Hypothalamus (tissue), 51 donors: ENCODE measurements at regions not wholly inside any gene's neighbourhood (a gene's known extent, or its start where the extent isn't known, plus 50 kb on each side); places are given as distances from the start of the nearest gene placed in this dataset.

Experiments
- DNase-seq, 51 donors: peaks; one replicate each; lab custom pipeline; 2025; lab: John Stamatoyannopoulos, UW

GRCh38 chr10:128418819-128419218, 292.6 kb upstream of the MKI67 start:
- DNase-seq = no peak

DNA sequence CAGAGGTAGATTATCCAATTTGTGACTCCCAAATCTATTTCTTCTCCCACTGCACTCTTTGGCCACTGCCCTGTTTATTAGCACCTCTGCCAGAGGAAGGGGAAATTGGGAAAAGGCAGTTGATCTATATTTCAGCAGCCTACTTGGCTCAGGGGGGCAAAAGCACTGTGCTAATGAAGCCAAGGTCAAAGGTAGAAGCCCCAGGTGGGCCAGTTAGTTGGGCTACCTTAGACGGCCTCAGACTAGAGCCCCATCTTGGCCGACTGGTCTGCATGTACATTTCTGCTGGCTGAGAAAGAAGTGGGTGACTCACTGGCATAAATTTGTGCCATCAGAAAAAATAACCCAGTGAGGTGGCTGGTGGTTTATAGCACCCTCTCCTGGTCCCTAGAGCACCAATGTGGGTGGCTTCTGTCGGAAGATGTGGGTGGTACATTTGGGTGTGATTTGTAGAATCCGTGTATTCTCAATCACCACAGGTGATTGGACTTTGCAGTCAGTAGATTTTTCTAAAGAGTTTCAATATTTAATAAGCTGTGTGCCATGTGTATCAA, 293.3 kb upstream of the MKI67 start:
- no peak for DNase-seq

DNA sequence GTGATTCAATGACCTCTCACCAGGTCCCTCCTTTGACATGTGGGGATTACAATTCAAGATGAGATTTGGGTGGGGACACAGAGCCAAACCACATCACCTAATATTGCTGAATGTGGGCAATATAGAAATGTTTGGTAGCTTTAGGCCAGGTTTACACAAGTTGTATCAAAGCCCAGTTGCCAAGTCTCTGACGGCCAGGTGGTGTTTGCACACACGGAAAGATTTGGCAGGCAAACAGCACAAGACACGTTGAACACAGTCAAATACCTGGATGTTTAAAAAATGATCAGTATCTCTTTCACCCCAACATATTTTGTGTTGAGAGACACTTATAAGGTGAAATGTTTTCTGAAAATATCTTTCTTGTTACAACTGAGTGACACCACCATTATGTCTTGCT, 294.4 kb upstream of the MKI67 start:
- no peak for DNase-seq

DNA sequence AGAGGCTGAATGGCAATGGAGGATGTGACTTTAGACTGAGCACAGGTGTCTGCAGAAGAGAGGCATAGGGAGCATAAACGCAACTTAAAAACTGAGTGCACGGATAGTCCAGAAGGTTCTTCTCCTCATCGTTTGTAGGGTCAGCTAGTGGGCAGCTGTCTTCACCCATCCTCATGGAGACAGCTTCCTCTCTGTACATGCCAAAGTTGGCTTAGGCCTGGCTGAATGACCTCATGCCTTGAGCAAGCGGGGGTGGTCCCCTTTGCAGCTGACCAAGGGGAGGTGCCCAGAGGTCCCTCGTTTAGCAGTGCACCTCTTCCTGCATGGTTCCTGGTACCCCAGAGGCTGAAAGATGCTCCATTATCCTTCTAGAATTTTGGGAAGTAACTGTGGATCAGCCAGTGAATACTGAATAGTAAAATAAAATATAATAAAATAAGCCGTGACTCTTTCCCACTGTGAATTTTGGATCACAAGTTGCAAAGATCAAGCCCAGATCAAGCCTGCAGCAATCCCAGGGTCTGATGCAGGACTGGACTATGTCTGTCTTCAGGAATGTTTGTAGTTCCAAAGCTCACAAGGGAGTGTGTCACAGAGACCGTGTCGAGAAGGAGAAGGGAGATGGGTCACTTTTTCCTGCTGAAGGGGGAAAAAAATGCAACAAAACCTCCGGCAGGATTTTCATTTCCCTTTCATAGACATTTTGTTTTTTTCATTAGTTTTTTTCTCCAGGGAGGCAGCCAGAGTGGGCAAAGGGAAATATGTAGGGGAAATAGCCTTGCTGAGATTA, 295.3 kb upstream of the MKI67 start:
- DNase-seq = no peak

DNA sequence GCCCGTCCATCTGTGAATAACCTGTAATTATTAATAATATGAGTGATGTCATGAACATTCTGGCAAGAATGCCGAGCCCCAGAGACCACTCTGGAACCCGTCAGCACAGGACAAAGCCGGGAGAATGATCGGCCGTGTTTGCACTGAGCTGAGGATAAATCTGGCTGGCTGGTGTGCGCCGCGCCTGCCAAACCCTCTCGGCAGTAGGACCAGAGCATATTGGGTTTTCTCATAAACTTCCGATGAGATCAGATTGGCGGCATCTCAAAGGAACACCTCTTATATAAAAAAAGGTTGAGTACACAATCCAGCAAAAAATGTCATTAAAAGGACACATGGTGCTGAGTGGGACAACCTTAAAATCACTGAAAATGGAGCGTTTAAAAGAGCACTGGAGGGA, 296.0 kb upstream of the MKI67 start:
- DNase-seq = no peak

GRCh38 chr10:128422999-128423398, 296.8 kb upstream of the MKI67 start:
- DNase-seq = no peak

DNA sequence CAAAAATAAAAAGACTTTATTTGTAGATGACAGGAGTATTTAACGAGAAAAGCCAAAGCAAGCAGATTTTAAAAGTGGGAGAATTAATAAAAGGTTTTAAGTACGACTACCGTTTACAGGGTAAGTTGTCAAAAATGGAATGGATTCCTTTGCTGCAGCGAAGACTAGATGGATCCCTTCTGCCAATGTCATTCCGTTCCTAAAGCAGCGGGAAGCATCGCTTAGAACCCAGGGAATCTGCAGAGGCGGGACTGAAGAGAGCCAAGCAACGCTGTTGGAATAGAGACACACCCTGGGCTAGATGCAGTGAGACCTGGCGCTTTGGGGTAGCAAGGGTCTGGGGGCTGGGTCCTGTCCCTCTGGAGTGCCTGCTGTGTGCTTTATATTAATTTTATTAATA, 303.1 kb upstream of the MKI67 start:
- DNase-seq = no peak

DNA sequence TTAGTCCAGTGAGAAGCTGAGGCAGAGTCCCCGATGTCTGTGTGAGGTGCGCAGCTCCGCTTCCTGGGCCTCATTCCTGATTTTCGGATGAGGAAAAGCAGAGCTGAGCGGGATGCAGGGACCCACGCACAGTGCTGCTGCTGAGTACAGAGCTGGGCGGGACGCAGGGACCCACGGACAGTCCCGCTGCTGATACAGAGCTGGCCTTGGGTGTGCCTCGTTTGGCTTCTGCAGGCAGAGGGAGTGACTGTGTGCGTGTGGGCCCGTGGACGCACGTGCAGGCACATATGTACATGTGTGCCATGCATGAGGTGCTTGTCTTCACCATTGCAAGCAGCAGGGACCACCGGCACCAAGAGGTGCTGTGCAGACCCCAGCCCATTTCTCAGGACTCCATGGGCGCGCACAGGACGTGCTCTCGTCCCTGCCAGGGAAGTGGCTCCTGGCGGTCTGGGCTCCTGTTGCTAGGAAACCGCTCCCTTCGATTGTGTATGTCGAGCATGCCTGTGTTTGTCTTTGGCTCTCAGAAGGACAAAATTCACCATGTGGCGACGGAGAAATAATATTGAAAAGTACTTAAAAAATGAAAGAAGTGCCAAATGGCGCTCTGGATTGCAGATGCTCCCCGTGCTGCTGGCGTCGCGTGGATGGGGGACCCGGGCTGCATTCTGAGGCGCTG, 303.8 kb upstream of the MKI67 start:
- peak in 2 of 51 donors; percentile 1 to 5 for DNase-seq

- DNase-seq = no peak
Observed at GRCh38 chr10:128431083-128431482, 304.9 kb upstream of the MKI67 start.

DNA sequence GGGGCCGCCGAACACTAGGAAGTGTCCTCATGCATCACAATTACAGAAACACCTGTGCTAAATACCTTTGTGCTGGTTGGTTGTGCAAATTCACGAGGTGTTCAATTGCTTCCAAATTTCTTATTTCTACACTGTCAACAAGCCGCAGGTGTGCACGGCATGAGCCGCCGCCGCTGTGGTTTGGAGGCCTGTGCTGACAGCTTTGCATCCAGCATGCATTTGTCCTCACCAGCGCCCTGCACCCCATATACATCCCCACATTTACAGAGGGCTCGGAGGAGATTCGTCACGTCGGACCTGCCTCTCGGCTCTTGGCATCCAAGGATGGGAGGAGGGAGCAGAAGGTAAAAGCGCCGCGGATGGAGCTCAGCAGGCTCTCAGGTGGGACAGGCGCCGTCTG, 305.3 kb upstream of the MKI67 start:
- no peak for DNase-seq

- no peak for DNase-seq
Observed at GRCh38 chr10:128432011-128432410, 305.8 kb upstream of the MKI67 start.

DNA sequence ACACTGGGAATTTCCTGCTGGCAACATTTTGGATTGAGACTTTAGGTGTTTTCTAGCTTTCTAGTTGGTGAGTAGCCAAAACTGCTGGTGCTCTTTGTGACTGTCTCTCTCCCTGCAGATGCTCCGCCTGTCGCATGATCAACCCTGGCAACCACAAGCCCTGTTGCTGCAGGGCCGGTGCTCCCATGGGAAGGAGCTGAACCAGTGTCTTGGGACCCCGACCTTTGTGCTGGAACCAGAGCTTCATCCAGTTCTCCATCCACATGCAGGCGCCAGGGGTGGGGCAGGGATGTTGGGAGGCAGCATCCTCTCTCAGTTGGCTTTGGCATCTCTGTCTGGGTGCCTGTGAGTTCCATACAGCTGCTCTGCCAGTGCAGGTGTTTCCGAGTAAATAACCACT, 306.2 kb upstream of the MKI67 start:
- DNase-seq = no peak

DNA sequence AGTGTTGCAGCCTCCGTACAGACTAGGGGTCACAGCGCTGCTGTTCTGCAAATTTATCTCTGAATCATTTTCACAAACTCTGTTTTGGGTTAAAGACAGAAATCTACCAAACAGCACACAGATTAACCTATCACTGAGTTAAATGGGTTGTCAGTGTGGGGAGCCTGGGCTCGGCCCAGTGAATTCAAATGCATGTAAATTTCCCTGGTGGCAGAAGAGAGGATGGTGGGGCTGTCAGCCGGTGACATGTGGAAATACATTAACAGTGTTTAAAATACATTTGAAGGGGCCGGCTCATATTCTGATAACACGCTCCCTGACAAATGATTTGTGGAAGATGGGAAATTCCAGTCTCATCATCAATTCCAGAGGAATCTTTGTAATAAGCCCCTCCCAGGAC, 309.6 kb upstream of the MKI67 start:
- no peak for DNase-seq

DNA sequence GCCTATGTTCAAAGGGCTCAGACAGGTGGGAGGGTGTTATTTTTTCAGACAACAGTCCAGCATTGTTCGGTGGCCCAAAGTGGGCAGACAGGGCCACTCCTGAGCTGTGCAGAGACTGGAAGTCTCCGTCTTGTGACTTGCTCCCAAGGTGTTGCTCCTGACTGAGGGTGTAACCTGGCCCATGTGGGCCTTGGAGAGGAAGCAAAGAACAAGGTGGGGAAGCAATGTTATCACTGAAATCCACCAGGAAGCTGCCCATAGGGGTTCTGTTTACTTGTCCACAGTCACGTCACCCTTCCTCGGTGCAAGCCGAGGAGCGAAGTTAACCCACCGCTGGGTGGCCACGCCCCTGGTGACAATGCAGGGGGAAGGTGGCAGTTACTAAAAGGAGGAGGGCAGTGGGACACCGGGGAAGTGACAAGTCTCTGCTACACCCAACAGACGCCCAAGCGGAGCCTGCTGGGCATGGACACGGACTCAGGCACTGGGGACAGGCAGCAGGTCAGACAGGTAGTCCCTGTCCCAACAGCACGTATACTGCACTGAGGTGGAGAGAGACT, 311.6 kb upstream of the MKI67 start:
- DNase-seq = no peak

DNA sequence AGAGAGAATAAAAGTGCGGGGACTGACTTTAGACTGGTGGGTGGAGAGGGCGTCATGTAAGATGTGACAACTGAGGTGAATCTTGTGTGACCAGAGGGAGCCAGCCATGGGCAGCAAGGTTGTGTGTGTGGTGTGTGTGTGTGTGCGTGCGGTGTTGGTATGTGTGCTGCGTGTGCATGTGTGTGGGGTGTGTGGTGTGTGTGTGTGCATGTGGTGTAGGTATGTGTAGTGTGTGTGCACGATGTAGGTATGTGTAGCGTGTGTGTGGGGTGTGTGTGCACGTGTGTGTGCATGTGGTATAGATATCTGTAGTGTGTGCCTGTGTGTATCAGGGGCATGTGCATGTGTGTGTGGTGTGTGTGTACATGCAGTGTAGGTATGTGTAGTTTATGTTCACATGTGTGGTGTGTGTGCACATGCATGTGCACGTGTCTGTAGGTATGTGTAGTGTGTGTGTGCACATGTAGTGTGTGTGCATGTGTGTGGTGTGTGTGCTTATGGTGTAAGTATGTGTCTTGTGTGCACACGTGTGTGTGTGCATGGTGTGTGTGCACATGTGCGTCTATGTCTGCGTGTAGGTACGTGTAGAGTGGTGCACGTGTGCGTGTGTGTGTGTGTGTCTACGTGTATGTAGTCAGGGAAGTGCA, 312.3 kb upstream of the MKI67 start:
- DNase-seq = no peak

DNA sequence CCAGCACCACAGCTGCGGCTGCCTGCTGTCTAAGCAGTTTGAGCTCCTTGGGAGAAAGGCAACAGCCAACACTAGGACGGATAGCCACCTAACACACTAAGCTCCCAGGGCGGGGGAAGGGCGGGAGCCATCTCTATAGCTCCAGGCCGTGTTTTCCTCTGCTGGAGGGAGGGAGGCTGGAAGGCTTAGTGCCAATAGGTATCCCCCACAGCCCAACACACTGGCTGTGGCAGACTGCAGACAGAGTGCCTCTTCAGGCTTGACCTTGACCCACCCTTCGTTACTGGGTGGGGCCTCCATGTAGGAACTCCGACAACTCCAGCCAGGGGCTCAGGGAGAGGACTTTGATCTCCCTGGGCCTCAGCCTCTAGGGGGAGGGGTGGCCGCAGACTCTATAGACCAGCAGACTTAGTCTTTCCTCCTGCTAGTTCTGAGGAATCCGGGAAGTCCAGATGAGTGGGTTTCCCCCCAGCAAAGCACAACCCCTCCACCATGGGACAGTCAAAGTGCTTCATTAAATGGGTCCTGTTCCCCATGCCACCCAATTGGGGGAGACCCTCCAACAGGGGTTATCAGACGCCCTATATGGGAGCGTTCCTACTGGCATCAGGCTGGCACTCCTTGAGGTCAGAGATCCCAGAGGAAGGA, 314.4 kb upstream of the MKI67 start:
- DNase-seq = no peak

- DNase-seq = no peak
Observed at GRCh38 chr10:128443925-128444518, 317.8 kb upstream of the MKI67 start.

- DNase-seq = no peak
Observed at GRCh38 chr10:128448796-128449195, 322.6 kb upstream of the MKI67 start.

DNA sequence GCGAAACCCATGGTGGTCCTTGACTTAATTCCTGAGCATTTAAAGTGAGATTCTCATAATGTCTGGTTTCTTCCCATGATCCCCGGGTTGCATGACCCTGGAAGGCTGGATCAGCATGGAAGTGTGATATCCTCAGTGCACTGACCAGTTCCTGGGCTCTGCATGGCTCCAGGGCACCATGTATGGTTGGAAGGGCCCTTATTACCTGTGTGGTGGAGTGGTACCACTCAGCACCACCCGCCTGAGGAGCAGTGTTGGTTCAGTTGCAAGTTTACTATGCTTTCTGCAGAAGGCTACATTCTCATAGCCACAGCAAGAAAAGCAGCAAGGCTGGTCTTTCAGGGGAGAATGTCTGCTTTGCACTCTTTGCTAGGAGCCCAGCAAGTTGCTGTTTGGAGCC, 325.7 kb upstream of the MKI67 start:
- no peak for DNase-seq

GRCh38 chr10:128456271-128456670, 330.0 kb upstream of the MKI67 start:
- no peak for DNase-seq
